ENCODE measurements at regions not wholly inside any gene's neighbourhood (a gene's known extent, or its start where the extent isn't known, plus 50 kb on each side); places are given as distances from the start of the nearest gene placed in this dataset.

- ChIA-PET POLR2A (no interaction called here), CTCF (no interaction called here), RAD21 (ENCODE audit: low non-redundant PET in 1 of 2, low total read pairs in 2 of 2, uncharacterized antibody in 2 of 2, unreplicated experiment in 2 of 2) (no interaction called here)
- H3K9ac ChIP-seq (ENCODE audit: low read length), result no peak overlapping the region
- intact Hi-C loops (cut with micrococcal nuclease), result no loop called here
- no peaks in the 10 kb centered on the region for H3K9me2 ChIP-seq (ENCODE audit: insufficient read depth)
- no peaks in the 10 kb centered on the region for H3K9me3 ChIP-seq (ENCODE audit: control insufficient read depth in 1 of 2, insufficient read depth in 1 of 2, low read depth in 1 of 2, low read length in 2 of 2)
- DNase-seq (ENCODE audit: low read depth, low spot score) (no peak), ATAC-seq (no peak)
- no peak overlapping the region for H3K4me2 ChIP-seq (ENCODE audit: low read length)
- no TSS peak for BruUV-seq (replicated peaks)
- no peaks in the 10 kb centered on the region for H3K36me3 ChIP-seq (ENCODE audit: control insufficient read depth in 1 of 2, insufficient read depth in 2 of 2, low read length in 2 of 2)
- no peaks in the 10 kb centered on the region for H3K4me1 ChIP-seq (ENCODE audit: control insufficient read depth in 1 of 2, insufficient read depth in 2 of 2, low read length in 2 of 2)
- H4K20me1 ChIP-seq (ENCODE audit: insufficient read depth), result no peaks in the 10 kb centered on the region
- TF ChIP-seq ZBTB33 (IDR thresholded peaks at IDR 0.05; ENCODE audit: extremely low read depth, insufficient replicate concordance, low read length) (no peak), SP1 (IDR thresholded peaks at IDR 0.05; ENCODE audit: low read depth) (no peak), FOSL1 (IDR thresholded peaks at IDR 0.05; ENCODE audit: low read depth) (no peak), REST (IDR thresholded peaks at IDR 0.05; ENCODE audit: low read depth) (no peak), ZFX (IDR thresholded peaks at IDR 0.05) (no peak), CEBPB (IDR thresholded peaks at IDR 0.05; ENCODE audit: low read depth) (no peak), RAD21 (IDR thresholded peaks at IDR 0.05; ENCODE audit: low read depth) (no peak), CBX3 (IDR thresholded peaks at IDR 0.05; ENCODE audit: low read depth) (no peak), CTCF (IDR thresholded peaks at IDR 0.05 in 2 of 3, conservative IDR thresholded peaks at IDR 0.05 in 1 of 3; ENCODE audit: borderline replicate concordance in 1 of 3, insufficient read depth in 1 of 3, low read depth in 2 of 3, low read length in 2 of 3) (no peak), MAX (IDR thresholded peaks at IDR 0.05) (no peak), SIN3A (IDR thresholded peaks at IDR 0.05; ENCODE audit: low read depth) (no peak), EZH2 (IDR thresholded peaks at IDR 0.05) (no peak), TCF7L2 (IDR thresholded peaks at IDR 0.05; ENCODE audit: borderline replicate concordance, extremely low read depth, insufficient read depth, insufficient read length) (no peak), ZNF274 (IDR thresholded peaks at IDR 0.05; ENCODE audit: low read depth, low read length) (no peak), JUND (IDR thresholded peaks at IDR 0.05) (no peak), ELF1 (IDR thresholded peaks at IDR 0.05; ENCODE audit: borderline replicate concordance, low read depth) (no peak), EGR1 (IDR thresholded peaks at IDR 0.05; ENCODE audit: low read depth) (no peak)
- no peak overlapping the region for H2AFZ ChIP-seq (ENCODE audit: low read depth, low read length, poor library complexity, severe bottlenecking)
- H3K27ac ChIP-seq (ENCODE audit: low read depth, low read length), result no peak overlapping the region
- H3K79me2 ChIP-seq (ENCODE audit: insufficient read depth, low read length), result no peaks in the 10 kb centered on the region
- no peaks in the 10 kb centered on the region for H3K27me3 ChIP-seq (ENCODE audit: insufficient read depth, low read length)
- H3K4me3 ChIP-seq (replicated peaks in 1 of 2; ENCODE audit: low read depth in 1 of 2, low read length in 2 of 2), result no peak overlapping the region
Observed at GRCh38 chrX:137771537-137771936, 205.6 kb downstream of the ZIC3 start.
